ENCODE measurements at regions not wholly inside any gene's neighbourhood (a gene's known extent, or its start where the extent isn't known, plus 50 kb on each side); places are given as distances from the start of the nearest gene placed in this dataset.
"Not testable (repeated sequence)": the region's sequence is repeated elsewhere in the genome, so short reads cannot be mapped to it uniquely, and the experiment has no call there.

DNA sequence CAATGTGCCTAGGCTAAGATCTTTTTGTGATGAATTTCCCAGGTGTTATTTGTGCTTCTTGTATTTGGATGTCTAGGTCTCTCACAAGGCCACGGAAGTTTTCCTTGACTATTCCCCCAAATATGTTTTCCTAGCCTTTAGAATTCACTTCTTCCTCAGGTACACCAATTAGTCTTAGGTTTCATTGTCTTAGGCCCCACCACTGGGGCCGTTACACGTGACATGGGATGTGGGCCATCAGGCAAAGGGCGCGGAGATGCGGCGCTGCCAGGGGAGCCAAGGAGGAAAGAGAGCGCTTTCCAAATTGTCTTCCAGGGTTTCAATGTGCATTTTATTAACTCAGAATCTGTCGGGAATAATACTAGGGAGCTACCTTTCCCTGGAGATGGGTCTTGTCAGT is 1653.3 kb downstream of the SPATA31A7 start:
- not testable (repeated sequence) for TF ChIP-seq CTCF (IDR thresholded peaks at IDR 0.05); POLR2A (IDR thresholded peaks at IDR 0.05); POLR2AphosphoS5 (IDR thresholded peaks at IDR 0.05; ENCODE audit: insufficient read depth in 1 of 2, low read depth in 1 of 2)
